ENCODE measurements at regions not wholly inside any gene's neighbourhood (a gene's known extent, or its start where the extent isn't known, plus 50 kb on each side); places are given as distances from the start of the nearest gene placed in this dataset.

- no CpG with 5 or more reads among the region's 3 CpGs for WGBS (ENCODE audit: insufficient coverage)
- no peak overlapping the region for H2AFZ ChIP-seq (ENCODE audit: insufficient read depth, low read depth, low read length, poor library complexity, severe bottlenecking)
- H3K9me3 Mint-ChIP-seq (ENCODE audit: insufficient read depth) = peaks cover 2% of the 10 kb centered on the region
- ChIA-PET CTCF (interaction anchor here (0.9 kb wide), 1 partner anchor 15 kb away, joined by 3 read pairs; no protein-coding TSS in a partner anchor), POLR2A (no interaction called here)
- H3K4me3 Mint-ChIP-seq = no peak overlapping the region
- no peaks in the 10 kb centered on the region for H3K4me1 ChIP-seq (ENCODE audit: control insufficient read depth in 2 of 2, insufficient read depth in 2 of 2, low read length in 2 of 2)
- H3K4me2 ChIP-seq (replicated peaks; ENCODE audit: low read depth, low read length, poor library complexity, severe bottlenecking) = no peak overlapping the region
- no peak overlapping the region for H3K27ac Mint-ChIP-seq
- no peaks in the 10 kb centered on the region for H3K79me2 ChIP-seq (ENCODE audit: control insufficient read depth, insufficient read depth, low read length)
- no peak overlapping the region for H3K4me3 ChIP-seq (ENCODE audit: control extremely low read depth in 1 of 5, extremely low read depth in 1 of 5, insufficient read depth in 1 of 5, low read depth in 2 of 5, low read length in 4 of 5)
- H4K20me1 ChIP-seq (ENCODE audit: control insufficient read depth, insufficient read depth, low read length, poor library complexity, severe bottlenecking) = no peaks in the 10 kb centered on the region
- no peak overlapping the region for H3K9ac ChIP-seq (ENCODE audit: low read length)
- H3K27ac ChIP-seq (ENCODE audit: low read length in 2 of 2) = no peak overlapping the region
- intact Hi-C loops (cut with micrococcal nuclease) = no loop called here
- no peaks in the 10 kb centered on the region for H3K36me3 ChIP-seq (replicated peaks in 1 of 2; ENCODE audit: control extremely low read depth in 1 of 2, control insufficient read depth in 1 of 2, extremely low read depth in 1 of 2, insufficient read depth in 2 of 2, low read length in 1 of 2)
- TF ChIP-seq EZH2 (IDR thresholded peaks at IDR 0.05; ENCODE audit: borderline replicate concordance, insufficient read depth, low read depth, low read length, poor library complexity, severe bottlenecking) = no peak
- no peak for TF ChIP-seq CTCF (IDR thresholded peaks at IDR 0.05)
- H3K27me3 Mint-ChIP-seq = peaks cover 6% of the 10 kb centered on the region
- H3K9me3 ChIP-seq (ENCODE audit: control extremely low read depth in 1 of 3, control insufficient read depth in 2 of 3, insufficient read depth in 1 of 3, low read length in 2 of 3) = no peaks in the 10 kb centered on the region
- H3K4me1 Mint-ChIP-seq = no peaks in the 10 kb centered on the region
- ATAC-seq (ENCODE audit: low read depth) = no peak
- DNase-seq = no peak
- H3K27me3 ChIP-seq (replicated peaks in 1 of 4; ENCODE audit: control extremely low read depth in 1 of 4, control insufficient read depth in 3 of 4, insufficient read depth in 4 of 4, low read length in 3 of 4) = no peaks in the 10 kb centered on the region
These were observed 510.9 kb downstream of the EPM2A start for GRCh38 chr6:145224450-145224849.

DNA sequence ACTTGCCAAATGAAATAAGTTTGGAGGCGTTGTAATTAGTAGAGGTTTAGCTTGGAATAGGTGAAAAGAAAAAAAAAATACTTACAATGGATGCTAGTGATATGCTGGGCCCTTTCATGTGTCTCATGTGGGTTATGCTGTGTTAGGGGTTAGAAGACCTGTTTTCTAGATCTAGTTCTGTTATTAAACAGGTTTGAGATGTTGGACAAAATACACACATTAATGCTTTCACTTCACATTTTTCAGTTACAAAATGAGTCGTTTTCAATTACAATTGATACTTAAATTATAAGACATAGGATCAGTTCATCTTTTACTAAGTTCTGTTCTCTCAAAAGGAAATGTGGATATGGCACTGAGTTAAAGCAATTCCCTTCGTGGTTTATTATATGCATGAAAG, 509.8 kb downstream of the EPM2A start:
- ChIA-PET CTCF (interaction anchor here (0.9 kb wide), 1 partner anchor 16 kb away, joined by 3 read pairs; no protein-coding TSS in a partner anchor), POLR2A (no interaction called here)
- no peaks in the 10 kb centered on the region for H3K79me2 ChIP-seq (ENCODE audit: control insufficient read depth, insufficient read depth, low read length)
- peaks cover 2% of the 10 kb centered on the region for H3K9me3 Mint-ChIP-seq (ENCODE audit: insufficient read depth)
- H3K4me3 Mint-ChIP-seq = no peak overlapping the region
- H3K4me3 ChIP-seq (ENCODE audit: control extremely low read depth in 1 of 5, extremely low read depth in 1 of 5, insufficient read depth in 1 of 5, low read depth in 2 of 5, low read length in 4 of 5) = no peak overlapping the region
- no peak overlapping the region for H3K27ac ChIP-seq (ENCODE audit: low read length in 2 of 2)
- no peak for TF ChIP-seq CTCF (IDR thresholded peaks at IDR 0.05)
- no peak for TF ChIP-seq EZH2 (IDR thresholded peaks at IDR 0.05; ENCODE audit: borderline replicate concordance, insufficient read depth, low read depth, low read length, poor library complexity, severe bottlenecking)
- no peaks in the 10 kb centered on the region for H3K36me3 ChIP-seq (replicated peaks in 1 of 2; ENCODE audit: control extremely low read depth in 1 of 2, control insufficient read depth in 1 of 2, extremely low read depth in 1 of 2, insufficient read depth in 2 of 2, low read length in 1 of 2)
- 67% methylated on average over 1 of the region's 3 CpGs for WGBS (ENCODE audit: insufficient coverage)
- no peak for DNase-seq
- H3K4me1 Mint-ChIP-seq = no peaks in the 10 kb centered on the region
- H3K27me3 ChIP-seq (replicated peaks in 1 of 4; ENCODE audit: control extremely low read depth in 1 of 4, control insufficient read depth in 3 of 4, insufficient read depth in 4 of 4, low read length in 3 of 4) = no peaks in the 10 kb centered on the region
- H3K9me3 ChIP-seq (ENCODE audit: control extremely low read depth in 1 of 3, control insufficient read depth in 2 of 3, insufficient read depth in 1 of 3, low read length in 2 of 3) = no peaks in the 10 kb centered on the region
- peaks cover 4% of the 10 kb centered on the region for H3K27me3 Mint-ChIP-seq
- H3K27ac Mint-ChIP-seq = no peak overlapping the region
- no peaks in the 10 kb centered on the region for H3K4me1 ChIP-seq (ENCODE audit: control insufficient read depth in 2 of 2, insufficient read depth in 2 of 2, low read length in 2 of 2)
- no peaks in the 10 kb centered on the region for H4K20me1 ChIP-seq (ENCODE audit: control insufficient read depth, insufficient read depth, low read length, poor library complexity, severe bottlenecking)
- no peak overlapping the region for H3K9ac ChIP-seq (ENCODE audit: low read length)
- no peak for ATAC-seq (ENCODE audit: low read depth)
- H3K4me2 ChIP-seq (replicated peaks; ENCODE audit: low read depth, low read length, poor library complexity, severe bottlenecking) = no peak overlapping the region
- intact Hi-C loops (cut with micrococcal nuclease) = no loop called here
- H2AFZ ChIP-seq (ENCODE audit: insufficient read depth, low read depth, low read length, poor library complexity, severe bottlenecking) = no peak overlapping the region
